ENCODE measurements at regions not wholly inside any gene's neighbourhood (a gene's known extent, or its start where the extent isn't known, plus 50 kb on each side); places are given as distances from the start of the nearest gene placed in this dataset.

DNA sequence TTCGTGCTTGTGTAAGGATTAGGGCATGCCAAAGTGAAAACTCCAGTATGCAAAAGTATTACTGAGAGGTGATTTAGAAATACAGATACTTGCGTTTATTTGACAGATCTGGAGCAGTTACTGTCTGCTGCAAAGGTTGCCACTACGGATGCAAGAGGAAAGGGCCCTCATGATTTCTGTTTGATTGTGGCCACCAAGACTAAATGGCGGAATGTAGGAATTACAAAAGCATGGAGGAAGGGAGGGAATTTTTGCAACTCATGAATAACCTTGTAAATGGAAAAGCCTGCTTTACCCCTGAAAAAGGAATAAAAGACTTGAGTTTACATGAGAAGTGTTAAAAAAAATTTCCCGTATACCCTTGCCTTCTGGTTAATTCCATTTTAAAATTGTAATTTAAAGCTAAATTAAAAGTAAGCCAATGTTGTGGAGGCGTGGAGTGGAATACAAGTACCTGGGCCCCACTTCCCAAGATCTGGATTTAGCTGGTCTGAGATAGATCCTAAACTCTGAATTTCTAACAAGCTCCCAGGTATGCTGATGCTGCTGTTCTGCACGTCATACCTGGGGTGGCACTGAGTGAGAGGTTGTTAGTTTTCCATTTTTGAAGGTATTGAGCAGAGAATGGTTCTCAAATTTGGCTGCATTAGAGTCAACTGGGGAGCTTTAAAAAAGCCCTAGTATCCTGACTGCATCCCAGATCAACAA lies 56.6 kb upstream of the NKX2-2 start:
- Histone ChIP-seq H3K9ac (replicated peaks; ENCODE audit: extremely low read depth, insufficient read depth, low read length) (no peak overlapping the region), H3K4me2 (ENCODE audit: insufficient read depth, low read length) (no peak overlapping the region), H2AFZ (ENCODE audit: low read depth, low read length) (no peak overlapping the region), H3K36me3 (ENCODE audit: control insufficient read depth in 2 of 2, extremely low read depth in 1 of 2, insufficient read depth in 2 of 2, low read length in 2 of 2) (no peaks in the 10 kb centered on the region), H3K4me1 (ENCODE audit: control insufficient read depth, extremely low read depth, insufficient read depth, low read length) (no peaks in the 10 kb centered on the region), H3K4me3 (replicated peaks in 1 of 3; ENCODE audit: insufficient read depth in 1 of 3, low read depth in 1 of 3, low read length in 3 of 3) (no peak overlapping the region), H3K9me1 (replicated peaks; ENCODE audit: control insufficient read depth, extremely low read depth, insufficient read depth, low read length) (no peaks in the 10 kb centered on the region), H3K9me3 (replicated peaks; ENCODE audit: control insufficient read depth, insufficient read depth, low read length) (no peaks in the 10 kb centered on the region), H3K27me3 (ENCODE audit: control insufficient read depth in 2 of 2, insufficient read depth in 2 of 2, low read length in 2 of 2) (no peaks in the 10 kb centered on the region), H4K20me1 (replicated peaks; ENCODE audit: control insufficient read depth, extremely low read depth, insufficient read depth, low read length) (no peaks in the 10 kb centered on the region), H3K79me2 (ENCODE audit: control insufficient read depth, insufficient read depth, low read length) (no peaks in the 10 kb centered on the region), H3K27ac (ENCODE audit: insufficient read depth, low read depth, low read length) (no peak overlapping the region)
- DNase-seq (ENCODE audit: low read depth, low spot score), result no peak
- dilution Hi-C loops (cut with MboI; ENCODE audit: extremely low pct_ligation_motif_present, low sequenced_read_pairs), result no loop called here
- no peak for FAIRE-seq
- ChIA-PET POLR2A (no interaction called here), CTCF (interaction anchor here (1.0 to 4.1 kb wide), 13 partner anchors 8 to 733 kb away, joined by 3 to 41 read pairs (median 9); no protein-coding TSS in a partner anchor)
- BruUV-seq (replicated peaks), result no TSS peak
- intact Hi-C loops (cut with micrococcal nuclease), result no loop called here
- no peak for TF ChIP-seq EZH2 (IDR thresholded peaks at IDR 0.05; ENCODE audit: borderline replicate concordance, low read depth, low read length, severe bottlenecking)
- no peak for TF ChIP-seq MYC (IDR thresholded peaks at IDR 0.05; ENCODE audit: low read depth, low read length)
- TF ChIP-seq, protein P1, sequence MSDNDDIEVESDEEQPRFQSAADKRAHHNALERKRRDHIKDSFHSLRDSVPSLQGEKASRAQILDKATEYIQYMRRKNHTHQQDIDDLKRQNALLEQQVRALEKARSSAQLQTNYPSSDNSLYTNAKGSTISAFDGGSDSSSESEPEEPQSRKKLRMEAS (IDR thresholded peaks at IDR 0.05; ENCODE audit: insufficient read depth, insufficient read length), result no peak
- no peak for TF ChIP-seq GATA2 (IDR thresholded peaks at IDR 0.05; ENCODE audit: insufficient read depth, insufficient read length, low read depth, low read length)
- TF ChIP-seq JUN (IDR thresholded peaks at IDR 0.05; ENCODE audit: borderline replicate concordance, insufficient read depth, insufficient read length, low read depth), result no peak
- TF ChIP-seq POLR2AphosphoS5 (IDR thresholded peaks at IDR 0.05; ENCODE audit: insufficient read depth, low read depth, low read length), result no peak
- TF ChIP-seq, protein P2, sequence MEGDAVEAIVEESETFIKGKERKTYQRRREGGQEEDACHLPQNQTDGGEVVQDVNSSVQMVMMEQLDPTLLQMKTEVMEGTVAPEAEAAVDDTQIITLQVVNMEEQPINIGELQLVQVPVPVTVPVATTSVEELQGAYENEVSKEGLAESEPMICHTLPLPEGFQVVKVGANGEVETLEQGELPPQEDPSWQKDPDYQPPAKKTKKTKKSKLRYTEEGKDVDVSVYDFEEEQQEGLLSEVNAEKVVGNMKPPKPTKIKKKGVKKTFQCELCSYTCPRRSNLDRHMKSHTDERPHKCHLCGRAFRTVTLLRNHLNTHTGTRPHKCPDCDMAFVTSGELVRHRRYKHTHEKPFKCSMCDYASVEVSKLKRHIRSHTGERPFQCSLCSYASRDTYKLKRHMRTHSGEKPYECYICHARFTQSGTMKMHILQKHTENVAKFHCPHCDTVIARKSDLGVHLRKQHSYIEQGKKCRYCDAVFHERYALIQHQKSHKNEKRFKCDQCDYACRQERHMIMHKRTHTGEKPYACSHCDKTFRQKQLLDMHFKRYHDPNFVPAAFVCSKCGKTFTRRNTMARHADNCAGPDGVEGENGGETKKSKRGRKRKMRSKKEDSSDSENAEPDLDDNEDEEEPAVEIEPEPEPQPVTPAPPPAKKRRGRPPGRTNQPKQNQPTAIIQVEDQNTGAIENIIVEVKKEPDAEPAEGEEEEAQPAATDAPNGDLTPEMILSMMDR (IDR thresholded peaks at IDR 0.05; ENCODE audit: extremely low read depth in 1 of 2, insufficient read depth in 1 of 2, low read depth in 1 of 2, low read length in 2 of 2), result no peak
